ENCODE measurements at regions not wholly inside any gene's neighbourhood (a gene's known extent, or its start where the extent isn't known, plus 50 kb on each side); places are given as distances from the start of the nearest gene placed in this dataset.

DNA sequence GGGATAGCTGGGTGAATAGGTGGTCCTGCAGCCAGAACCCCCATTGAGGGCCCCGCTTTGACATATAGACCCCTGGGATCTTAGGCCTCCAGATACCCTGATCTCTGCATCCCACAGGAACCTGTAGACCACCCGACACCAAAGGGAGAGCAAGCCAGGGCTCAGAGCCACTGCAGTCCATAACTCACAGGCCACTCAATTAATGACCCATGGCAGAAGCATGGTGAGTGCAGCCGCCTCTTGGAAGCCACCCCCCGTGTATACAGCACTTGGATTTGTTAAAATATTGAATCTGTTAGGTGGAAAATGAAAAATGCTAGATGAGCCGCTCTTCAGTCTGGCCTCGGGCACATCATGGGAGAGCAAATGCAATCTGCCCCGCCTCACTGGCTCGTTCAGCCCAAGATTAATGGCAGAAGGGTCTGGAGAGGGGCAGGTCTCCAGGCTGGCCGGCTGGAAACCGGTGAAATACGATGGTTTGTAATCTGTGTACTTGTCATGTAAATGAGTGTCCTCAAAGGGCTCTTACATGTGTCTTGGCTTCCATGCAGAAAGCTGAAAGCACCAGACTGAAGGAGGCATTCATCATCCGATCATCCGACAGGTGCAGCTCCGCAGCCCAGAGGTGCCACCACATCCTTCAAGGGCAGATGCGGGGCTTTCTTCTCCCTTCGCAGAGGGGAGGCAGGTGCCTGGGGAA lies 111.3 kb downstream of the OLFM1 start:
- no peaks in the 10 kb centered on the region for H3K36me3 ChIP-seq (ENCODE audit: control insufficient read depth in 2 of 2, extremely low read depth in 1 of 2, insufficient read depth in 2 of 2, low read length in 2 of 2)
- H3K27ac ChIP-seq (ENCODE audit: control insufficient read depth, insufficient read depth, low read length) = no peak overlapping the region
- FAIRE-seq (no peak), DNase-seq (ENCODE audit: low read depth, low spot score) (no peak)
- H3K4me3 ChIP-seq (ENCODE audit: control insufficient read depth in 2 of 3, extremely low read depth in 1 of 3, insufficient read depth in 2 of 3, low read depth in 1 of 3, low read length in 3 of 3) = no peak overlapping the region
- no peaks in the 10 kb centered on the region for H4K20me1 ChIP-seq (ENCODE audit: control insufficient read depth, extremely low read depth, insufficient read depth, low read length)
- H3K4me1 ChIP-seq (ENCODE audit: control insufficient read depth, extremely low read depth, insufficient read depth, low read length) = no peaks in the 10 kb centered on the region
- no peaks in the 10 kb centered on the region for H3K79me2 ChIP-seq (ENCODE audit: control insufficient read depth, insufficient read depth, low read length)
- H3K27me3 ChIP-seq (ENCODE audit: control insufficient read depth, extremely low read depth, insufficient read depth, low read length) = peaks cover 17% of the 10 kb centered on the region
- no peak overlapping the region for H3K4me2 ChIP-seq (ENCODE audit: control insufficient read depth, extremely low read depth, insufficient read depth, low read depth, low read length)
- no peaks in the 10 kb centered on the region for H3K9me1 ChIP-seq (ENCODE audit: control insufficient read depth, extremely low read depth, insufficient read depth, low read length)
- H2AFZ ChIP-seq (ENCODE audit: control insufficient read depth, low read length) = no peak overlapping the region
- peaks cover 3% of the 10 kb centered on the region for H3K9me3 ChIP-seq (ENCODE audit: control insufficient read depth, low read depth, low read length)
- no peak overlapping the region for H3K9ac ChIP-seq (ENCODE audit: control insufficient read depth, extremely low read depth, insufficient read depth, low read length)
- TF ChIP-seq, protein P1, sequence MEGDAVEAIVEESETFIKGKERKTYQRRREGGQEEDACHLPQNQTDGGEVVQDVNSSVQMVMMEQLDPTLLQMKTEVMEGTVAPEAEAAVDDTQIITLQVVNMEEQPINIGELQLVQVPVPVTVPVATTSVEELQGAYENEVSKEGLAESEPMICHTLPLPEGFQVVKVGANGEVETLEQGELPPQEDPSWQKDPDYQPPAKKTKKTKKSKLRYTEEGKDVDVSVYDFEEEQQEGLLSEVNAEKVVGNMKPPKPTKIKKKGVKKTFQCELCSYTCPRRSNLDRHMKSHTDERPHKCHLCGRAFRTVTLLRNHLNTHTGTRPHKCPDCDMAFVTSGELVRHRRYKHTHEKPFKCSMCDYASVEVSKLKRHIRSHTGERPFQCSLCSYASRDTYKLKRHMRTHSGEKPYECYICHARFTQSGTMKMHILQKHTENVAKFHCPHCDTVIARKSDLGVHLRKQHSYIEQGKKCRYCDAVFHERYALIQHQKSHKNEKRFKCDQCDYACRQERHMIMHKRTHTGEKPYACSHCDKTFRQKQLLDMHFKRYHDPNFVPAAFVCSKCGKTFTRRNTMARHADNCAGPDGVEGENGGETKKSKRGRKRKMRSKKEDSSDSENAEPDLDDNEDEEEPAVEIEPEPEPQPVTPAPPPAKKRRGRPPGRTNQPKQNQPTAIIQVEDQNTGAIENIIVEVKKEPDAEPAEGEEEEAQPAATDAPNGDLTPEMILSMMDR (optimal IDR thresholded peaks at IDR 0.05 in 1 of 3, IDR thresholded peaks at IDR 0.05 in 1 of 3, conservative IDR thresholded peaks at IDR 0.05 in 1 of 3; ENCODE audit: extremely low read depth in 1 of 3, insufficient read depth in 2 of 3, low read length in 3 of 3) = no peak
- no peak for TF ChIP-seq EZH2 (IDR thresholded peaks at IDR 0.05; ENCODE audit: low read length)
- dilution Hi-C loops (cut with MboI; ENCODE audit: extremely low pct_ligation_motif_present, low sequenced_read_pairs) = no loop called here

DNA sequence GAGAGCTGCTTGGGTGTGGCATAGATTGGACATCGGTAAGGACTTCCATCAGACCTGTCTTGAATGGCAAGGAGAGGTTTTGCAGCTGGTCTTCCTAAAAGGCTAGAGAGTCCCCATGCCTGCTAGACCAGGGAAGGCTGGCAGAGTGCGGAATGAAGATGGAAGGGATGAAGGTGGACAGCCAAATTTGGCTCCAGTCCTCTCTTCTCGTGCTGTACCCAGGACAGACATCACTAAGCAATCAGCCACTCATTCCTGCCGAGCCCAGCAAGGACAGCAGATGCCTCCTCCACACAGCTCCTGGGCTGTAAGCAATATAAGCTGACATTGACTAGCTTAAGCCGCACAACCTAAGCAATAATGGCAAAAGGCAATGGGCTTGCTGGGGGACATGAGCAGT lies 112.0 kb downstream of the OLFM1 start:
- H3K27ac ChIP-seq (ENCODE audit: control insufficient read depth, insufficient read depth, low read length) = no peak overlapping the region
- peaks cover 17% of the 10 kb centered on the region for H3K27me3 ChIP-seq (ENCODE audit: control insufficient read depth, extremely low read depth, insufficient read depth, low read length)
- no peak overlapping the region for H2AFZ ChIP-seq (ENCODE audit: control insufficient read depth, low read length)
- FAIRE-seq = no peak
- H3K9me3 ChIP-seq (ENCODE audit: control insufficient read depth, low read depth, low read length) = peaks cover 3% of the 10 kb centered on the region
- H4K20me1 ChIP-seq (ENCODE audit: control insufficient read depth, extremely low read depth, insufficient read depth, low read length) = no peaks in the 10 kb centered on the region
- H3K9me1 ChIP-seq (ENCODE audit: control insufficient read depth, extremely low read depth, insufficient read depth, low read length) = no peaks in the 10 kb centered on the region
- H3K79me2 ChIP-seq (ENCODE audit: control insufficient read depth, insufficient read depth, low read length) = no peaks in the 10 kb centered on the region
- no peak overlapping the region for H3K4me3 ChIP-seq (ENCODE audit: control insufficient read depth in 2 of 3, extremely low read depth in 1 of 3, insufficient read depth in 2 of 3, low read depth in 1 of 3, low read length in 3 of 3)
- no peak overlapping the region for H3K4me2 ChIP-seq (ENCODE audit: control insufficient read depth, extremely low read depth, insufficient read depth, low read depth, low read length)
- no peaks in the 10 kb centered on the region for H3K4me1 ChIP-seq (ENCODE audit: control insufficient read depth, extremely low read depth, insufficient read depth, low read length)
- DNase-seq (ENCODE audit: low read depth, low spot score) = no peak
- TF ChIP-seq, protein P1 (optimal IDR thresholded peaks at IDR 0.05 in 1 of 3, IDR thresholded peaks at IDR 0.05 in 1 of 3, conservative IDR thresholded peaks at IDR 0.05 in 1 of 3; ENCODE audit: extremely low read depth in 1 of 3, insufficient read depth in 2 of 3, low read length in 3 of 3) = no peak
- TF ChIP-seq EZH2 (IDR thresholded peaks at IDR 0.05; ENCODE audit: low read length) = no peak
- dilution Hi-C loops (cut with MboI; ENCODE audit: extremely low pct_ligation_motif_present, low sequenced_read_pairs) = no loop called here
- no peaks in the 10 kb centered on the region for H3K36me3 ChIP-seq (ENCODE audit: control insufficient read depth in 2 of 2, extremely low read depth in 1 of 2, insufficient read depth in 2 of 2, low read length in 2 of 2)
- no peak overlapping the region for H3K9ac ChIP-seq (ENCODE audit: control insufficient read depth, extremely low read depth, insufficient read depth, low read length)

Data from keratinocyte (primary cell).